HTR-8/SVneo (cell line): ENCODE measurements at regions not wholly inside any gene's neighbourhood (a gene's known extent, or its start where the extent isn't known, plus 50 kb on each side); places are given as distances from the start of the nearest gene placed in this dataset.
"Not testable (repeated sequence)": the region's sequence is repeated elsewhere in the genome, so short reads cannot be mapped to it uniquely, and the experiment has no call there.

ENCODE experiments used
- DNase-seq: peaks from one replicate; pipeline ENCODE4 v3.0.0; 2011; ENCODE audit warnings: low spot score, mixed read lengths; ENCODE audit not compliant: insufficient read length
- FAIRE-seq: peaks from 2 replicates; lab custom pipeline; 2011; peaks lifted over from hg19 to GRCh38; lab: Jason Lieb, UNC

GRCh38 chr7:46751927-46752723 is 829.8 kb downstream of the TNS3 start:
- not testable (repeated sequence) for FAIRE-seq
- peak; percentile 33 for DNase-seq

- DNase-seq (no peak), FAIRE-seq (no peak)
Measured at GRCh38 chr7:46751471-46751870, 830.4 kb upstream of the IGFBP3 start.

- no peak for FAIRE-seq
- no peak for DNase-seq
Measured at GRCh38 chr7:46750321-46750865, 829.3 kb upstream of the IGFBP3 start.

GRCh38 chr7:46747869-46748576 is 827.0 kb upstream of the IGFBP3 start:
- FAIRE-seq: no peak
- DNase-seq: no peak

DNA sequence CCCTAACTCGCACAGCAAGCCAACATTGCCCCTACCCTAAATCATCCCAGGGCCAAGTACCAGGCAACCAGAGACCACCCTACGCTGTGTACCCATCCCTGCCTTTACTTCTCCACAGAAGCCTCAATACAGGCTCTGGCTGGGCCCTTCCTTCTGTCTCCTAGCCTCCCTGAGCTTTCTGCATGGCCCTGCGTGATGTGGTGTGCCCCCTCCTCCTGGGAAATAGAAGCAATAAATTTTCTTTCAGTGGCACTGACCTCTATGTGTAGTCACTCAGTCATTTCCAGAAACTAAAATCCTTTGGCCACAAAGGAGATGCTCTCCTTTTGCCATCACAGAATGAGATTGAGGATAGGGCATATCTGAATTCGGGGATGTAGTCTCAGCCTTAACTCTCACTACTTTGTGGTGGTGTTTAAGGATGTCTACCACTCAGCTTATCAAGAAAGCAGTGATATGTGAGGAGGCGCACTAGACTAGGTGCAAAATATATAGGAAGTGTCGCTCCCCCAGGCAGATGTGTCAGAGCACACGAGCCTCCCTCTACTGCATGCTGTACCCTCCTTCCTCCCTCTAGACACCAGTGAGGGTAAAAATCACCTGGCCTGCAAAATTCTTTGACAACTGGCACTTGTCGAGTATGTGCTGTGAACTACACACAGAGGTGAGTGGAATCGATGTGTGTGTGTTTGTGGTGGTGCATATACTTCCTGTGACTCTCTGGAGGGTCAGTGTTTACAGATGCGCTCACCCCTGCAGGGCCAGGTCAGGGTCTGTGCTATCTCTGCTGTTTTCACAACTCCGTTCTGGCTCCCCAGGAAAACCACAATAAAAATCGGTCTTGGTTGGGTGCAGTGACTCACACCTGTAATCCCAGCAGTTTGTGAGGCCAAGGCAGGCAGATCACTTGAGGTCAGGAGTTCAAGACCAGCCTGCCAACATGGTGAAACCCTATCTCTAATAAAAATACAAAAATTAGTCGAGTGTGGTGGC is 825.9 kb upstream of the IGFBP3 start:
- FAIRE-seq (peak; percentile 70), DNase-seq (no peak)

- DNase-seq: no peak
- FAIRE-seq: no peak
Measured at GRCh38 chr7:46745707-46746090, 824.6 kb upstream of the IGFBP3 start.

DNA sequence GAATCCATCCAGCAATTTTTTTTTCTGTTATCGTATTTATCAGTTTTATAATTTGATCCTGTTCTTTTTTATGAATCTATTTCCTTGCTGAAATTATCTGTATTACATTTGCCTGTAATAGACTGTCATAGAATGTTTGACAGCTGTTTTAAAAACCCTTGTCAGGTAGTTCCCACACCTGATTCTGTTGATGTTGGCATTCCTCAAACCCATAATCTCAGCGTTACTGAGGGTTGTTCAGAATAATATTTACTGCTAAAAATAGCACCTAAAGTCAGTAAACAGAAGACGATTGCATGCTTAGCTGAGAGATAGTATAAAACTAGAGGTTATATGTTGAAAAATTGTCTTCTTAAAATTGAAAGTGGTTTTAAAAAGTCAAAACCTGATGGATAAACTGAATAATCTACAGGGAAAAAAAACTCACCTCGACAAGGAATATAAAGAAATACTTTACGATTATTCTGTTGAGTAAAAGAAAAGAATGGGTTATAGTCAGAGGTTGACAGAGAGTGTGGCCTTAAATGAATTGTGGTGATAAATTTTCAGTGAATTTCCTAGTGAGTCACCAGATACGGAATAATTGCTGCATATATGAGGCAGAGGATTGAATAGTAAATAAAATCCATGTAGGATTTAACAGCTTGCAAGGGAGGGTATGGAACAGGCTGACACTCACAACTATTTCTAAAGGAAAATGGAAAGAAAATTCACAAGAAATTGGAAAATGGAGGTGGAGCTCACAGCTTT is 824.1 kb upstream of the IGFBP3 start:
- DNase-seq (no peak), FAIRE-seq (no peak)

GRCh38 chr7:46742601-46743000 is 821.5 kb upstream of the IGFBP3 start:
- no peak for DNase-seq
- FAIRE-seq: no peak

DNA sequence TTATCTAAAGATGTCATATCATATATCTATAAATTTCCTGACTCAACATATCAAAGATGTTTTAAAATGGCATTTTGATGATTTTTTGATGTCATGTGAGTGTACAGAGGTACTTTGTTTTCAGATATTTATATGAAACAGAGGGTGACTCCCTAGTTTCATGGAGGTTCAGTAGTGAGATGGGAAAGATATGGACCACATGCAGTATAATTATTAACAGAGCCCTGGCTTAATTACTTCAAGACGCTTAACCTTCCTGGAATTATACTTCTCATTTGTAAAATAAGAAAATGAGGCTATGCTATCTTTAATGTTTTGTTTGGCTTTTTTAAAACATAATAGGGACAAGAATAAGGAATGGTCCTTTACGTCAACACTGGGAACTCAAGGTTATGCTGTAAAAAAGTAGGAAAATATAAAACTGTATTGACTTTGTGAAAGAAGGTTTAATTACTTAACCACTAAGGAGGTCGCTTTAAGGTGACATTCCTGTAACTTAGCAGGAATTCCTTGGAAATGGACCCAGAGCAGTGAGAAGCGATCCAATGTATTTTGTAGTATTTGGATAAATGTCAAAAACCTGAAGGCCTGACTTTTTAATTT is 821.0 kb upstream of the IGFBP3 start:
- no peak for FAIRE-seq
- no peak for DNase-seq

- DNase-seq (no peak), FAIRE-seq (no peak)
Measured at GRCh38 chr7:46741181-46741580, 820.1 kb upstream of the IGFBP3 start.

- DNase-seq: no peak
- no peak for FAIRE-seq
Measured at GRCh38 chr7:46739518-46740234, 818.6 kb upstream of the IGFBP3 start.

DNA sequence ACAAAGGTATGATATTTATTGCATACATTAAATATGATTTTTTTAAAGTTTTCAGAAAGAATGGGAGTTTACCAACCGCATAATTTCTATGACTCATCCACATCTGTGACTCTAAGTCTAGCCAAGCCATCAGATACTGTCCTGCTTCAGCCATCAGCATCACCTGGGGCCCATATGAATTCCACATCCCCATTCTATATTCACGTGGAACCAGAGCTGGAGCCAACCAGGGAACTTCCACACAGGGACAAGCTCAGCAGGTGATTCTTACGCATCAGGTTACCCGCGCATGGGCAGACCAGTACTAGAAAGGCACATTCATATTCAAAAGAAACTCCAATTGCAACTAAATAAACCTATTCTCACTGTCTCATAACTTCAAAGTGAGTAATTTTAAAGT is 817.7 kb upstream of the IGFBP3 start:
- DNase-seq (no peak), FAIRE-seq (no peak)

DNA sequence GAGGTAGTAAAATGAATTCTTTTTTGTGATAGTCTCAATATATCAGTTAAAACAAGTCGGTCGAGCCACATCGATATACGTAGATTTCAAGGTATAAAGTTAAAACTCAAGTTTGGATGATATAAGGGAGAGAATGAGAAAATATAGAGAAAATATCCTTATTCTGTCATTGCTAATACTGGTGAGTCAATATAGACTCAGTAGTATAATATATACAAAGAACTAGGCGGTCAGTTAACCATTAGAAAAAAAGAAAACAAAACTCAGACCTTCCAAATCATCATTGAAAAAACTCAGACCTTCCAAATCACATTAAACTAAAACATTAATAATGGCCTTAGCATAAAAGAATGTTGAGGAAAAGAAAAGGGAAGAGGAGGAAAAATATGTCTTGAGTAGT is 817.1 kb upstream of the IGFBP3 start:
- DNase-seq (no peak), FAIRE-seq (no peak)

DNA sequence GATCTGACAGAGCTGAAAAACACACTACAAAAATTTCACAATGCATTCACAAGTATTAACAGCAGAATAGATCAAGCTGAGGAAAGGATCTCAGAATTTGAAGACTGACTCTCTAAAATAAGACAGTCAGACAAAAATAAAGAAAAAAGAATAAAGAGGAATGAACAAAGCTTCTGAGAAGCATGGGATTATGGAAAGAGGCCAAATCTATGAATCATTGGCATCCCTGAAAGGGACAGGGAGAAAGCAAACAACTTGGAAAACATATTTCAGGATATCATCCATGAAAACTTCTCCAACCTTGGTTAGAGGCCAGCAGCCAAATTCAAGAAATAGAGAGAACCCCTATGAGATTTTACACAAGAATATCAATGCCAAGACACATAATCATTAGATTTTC is 804.8 kb upstream of the IGFBP3 start:
- FAIRE-seq (no peak), DNase-seq (no peak)

DNA sequence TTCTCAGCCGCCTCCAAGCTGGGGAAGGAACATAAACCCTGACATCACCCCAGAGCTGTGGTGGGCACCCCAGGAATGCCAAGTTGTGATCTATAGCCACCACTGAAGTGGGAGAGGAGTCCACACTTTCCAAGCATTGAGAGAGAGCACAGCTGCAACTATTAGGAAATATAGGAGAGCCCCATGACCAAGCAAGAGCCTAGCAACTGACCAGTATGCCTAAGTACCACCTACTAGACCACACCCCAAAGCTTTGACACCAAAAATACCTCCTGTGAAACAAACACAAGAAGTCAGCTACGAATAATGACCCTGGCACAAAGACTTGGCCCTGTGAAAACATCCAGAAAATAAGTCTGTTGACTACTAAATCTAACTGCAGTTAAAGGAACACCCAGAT is 804.1 kb upstream of the IGFBP3 start:
- DNase-seq (no peak), FAIRE-seq (no peak)

- DNase-seq (no peak), FAIRE-seq (no peak)
Measured at GRCh38 chr7:46723742-46724141, 802.7 kb upstream of the IGFBP3 start.

GRCh38 chr7:46723003-46723402 is 801.9 kb upstream of the IGFBP3 start:
- no peak for DNase-seq
- FAIRE-seq: no peak

DNA sequence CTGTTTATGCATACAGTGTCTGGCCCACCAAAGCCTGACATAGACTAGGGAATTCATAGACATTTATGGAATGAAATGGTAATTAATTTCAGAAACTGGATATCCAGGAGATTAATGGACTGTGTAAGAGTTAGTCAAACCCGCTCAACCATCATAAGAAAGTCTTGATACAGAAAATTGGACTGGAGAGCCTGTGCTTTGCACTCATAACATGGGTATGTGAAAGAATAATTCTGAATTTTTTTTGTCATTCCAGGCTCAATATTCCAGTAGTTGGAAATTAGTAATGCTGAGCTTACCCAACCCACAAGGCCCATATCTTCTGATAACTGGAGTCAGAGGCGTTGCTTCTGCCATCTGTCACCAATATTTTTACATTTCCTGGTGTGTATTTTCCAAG is 799.7 kb upstream of the IGFBP3 start:
- FAIRE-seq: no peak

GRCh38 chr7:46719616-46720015 is 798.5 kb upstream of the IGFBP3 start:
- DNase-seq (no peak), FAIRE-seq (no peak)

More for the DNA sequence above, 799.7 kb upstream of the IGFBP3 start:
- no peak for DNase-seq
